ENCODE measurements at regions not wholly inside any gene's neighbourhood (a gene's known extent, or its start where the extent isn't known, plus 50 kb on each side); places are given as distances from the start of the nearest gene placed in this dataset.

DNA sequence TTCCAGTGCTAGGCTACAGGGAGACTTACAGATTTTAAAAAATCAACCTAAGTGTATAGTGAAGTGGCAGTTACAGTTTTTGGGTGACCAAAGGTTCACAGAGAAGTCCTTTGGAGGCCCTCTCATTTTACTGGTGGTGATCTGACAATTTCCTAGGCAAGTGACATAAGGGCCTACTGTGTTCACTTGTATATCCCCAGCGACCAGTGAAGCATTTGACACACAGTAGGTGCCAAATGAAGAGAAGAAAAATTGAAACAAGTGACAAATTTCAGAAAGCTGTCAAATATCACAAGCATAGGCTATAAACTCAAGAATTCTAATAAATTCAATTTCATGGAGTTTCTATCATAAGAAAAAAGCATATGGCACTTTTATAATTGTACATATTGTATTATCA is 89.5 kb downstream of the RPL22L1 start:
- no peaks in the 10 kb centered on the region for H3K9me3 ChIP-seq (ENCODE audit: control insufficient read depth, insufficient read depth, low read depth, low read length)
- TF ChIP-seq ZNF549 (tag by site-specific recombination; IDR thresholded peaks at IDR 0.05) (no peak), ZNF76 (tag by site-specific recombination; IDR thresholded peaks at IDR 0.05; ENCODE audit: borderline replicate concordance, low read depth) (no peak), EGR2 (tag by site-specific recombination; IDR thresholded peaks at IDR 0.05; ENCODE audit: low read depth) (no peak), SCRT1 (tag by site-specific recombination; IDR thresholded peaks at IDR 0.05; ENCODE audit: borderline replicate concordance) (no peak), ZNF404 (tag by site-specific recombination; IDR thresholded peaks at IDR 0.05) (no peak), MYNN (tag by site-specific recombination; IDR thresholded peaks at IDR 0.05; ENCODE audit: borderline replicate concordance) (no peak), ZNF596 (tag by site-specific recombination; IDR thresholded peaks at IDR 0.05) (no peak), ZNF175 (tag by site-specific recombination; IDR thresholded peaks at IDR 0.05) (no peak)
- TF ChIP-seq, protein P1, sequence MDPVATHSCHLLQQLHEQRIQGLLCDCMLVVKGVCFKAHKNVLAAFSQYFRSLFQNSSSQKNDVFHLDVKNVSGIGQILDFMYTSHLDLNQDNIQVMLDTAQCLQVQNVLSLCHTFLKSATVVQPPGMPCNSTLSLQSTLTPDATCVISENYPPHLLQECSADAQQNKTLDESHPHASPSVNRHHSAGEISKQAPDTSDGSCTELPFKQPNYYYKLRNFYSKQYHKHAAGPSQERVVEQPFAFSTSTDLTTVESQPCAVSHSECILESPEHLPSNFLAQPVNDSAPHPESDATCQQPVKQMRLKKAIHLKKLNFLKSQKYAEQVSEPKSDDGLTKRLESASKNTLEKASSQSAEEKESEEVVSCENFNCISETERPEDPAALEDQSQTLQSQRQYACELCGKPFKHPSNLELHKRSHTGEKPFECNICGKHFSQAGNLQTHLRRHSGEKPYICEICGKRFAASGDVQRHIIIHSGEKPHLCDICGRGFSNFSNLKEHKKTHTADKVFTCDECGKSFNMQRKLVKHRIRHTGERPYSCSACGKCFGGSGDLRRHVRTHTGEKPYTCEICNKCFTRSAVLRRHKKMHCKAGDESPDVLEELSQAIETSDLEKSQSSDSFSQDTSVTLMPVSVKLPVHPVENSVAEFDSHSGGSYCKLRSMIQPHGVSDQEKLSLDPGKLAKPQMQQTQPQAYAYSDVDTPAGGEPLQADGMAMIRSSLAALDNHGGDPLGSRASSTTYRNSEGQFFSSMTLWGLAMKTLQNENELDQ (tag by site-specific recombination; IDR thresholded peaks at IDR 0.05; ENCODE audit: low read depth), result no peak
- TF ChIP-seq, protein P2, sequence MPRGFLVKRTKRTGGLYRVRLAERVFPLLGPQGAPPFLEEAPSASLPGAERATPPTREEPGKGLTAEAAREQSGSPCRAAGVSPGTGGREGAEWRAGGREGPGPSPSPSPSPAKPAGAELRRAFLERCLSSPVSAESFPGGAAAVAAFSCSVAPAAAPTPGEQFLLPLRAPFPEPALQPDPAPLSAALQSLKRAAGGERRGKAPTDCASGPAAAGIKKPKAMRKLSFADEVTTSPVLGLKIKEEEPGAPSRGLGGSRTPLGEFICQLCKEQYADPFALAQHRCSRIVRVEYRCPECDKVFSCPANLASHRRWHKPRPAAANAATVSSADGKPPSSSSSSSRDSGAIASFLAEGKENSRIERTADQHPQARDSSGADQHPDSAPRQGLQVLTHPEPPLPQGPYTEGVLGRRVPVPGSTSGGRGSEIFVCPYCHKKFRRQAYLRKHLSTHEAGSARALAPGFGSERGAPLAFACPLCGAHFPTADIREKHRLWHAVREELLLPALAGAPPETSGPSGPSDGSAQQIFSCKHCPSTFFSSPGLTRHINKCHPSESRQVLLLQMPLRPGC (tag by site-specific recombination; IDR thresholded peaks at IDR 0.05), result no peak
- no peak overlapping the region for H3K4me3 ChIP-seq (ENCODE audit: low read depth, low read length)
- no peak overlapping the region for H3K27ac ChIP-seq (ENCODE audit: extremely low read depth, low read depth, low read length)
- CTCF ChIA-PET, result interaction anchor here (0.9 to 1.6 kb wide), 4 partner anchors 29 to 366 kb away, joined by 3 to 6 read pairs (median 4); no protein-coding TSS in a partner anchor
- no peaks in the 10 kb centered on the region for H3K36me3 ChIP-seq (ENCODE audit: control insufficient read depth in 2 of 2, insufficient read depth in 1 of 2, low read length in 2 of 2)
- no peaks in the 10 kb centered on the region for H3K4me1 ChIP-seq (ENCODE audit: control insufficient read depth, insufficient read depth, low read length)
- POLR2A ChIA-PET, result no interaction called here

DNA sequence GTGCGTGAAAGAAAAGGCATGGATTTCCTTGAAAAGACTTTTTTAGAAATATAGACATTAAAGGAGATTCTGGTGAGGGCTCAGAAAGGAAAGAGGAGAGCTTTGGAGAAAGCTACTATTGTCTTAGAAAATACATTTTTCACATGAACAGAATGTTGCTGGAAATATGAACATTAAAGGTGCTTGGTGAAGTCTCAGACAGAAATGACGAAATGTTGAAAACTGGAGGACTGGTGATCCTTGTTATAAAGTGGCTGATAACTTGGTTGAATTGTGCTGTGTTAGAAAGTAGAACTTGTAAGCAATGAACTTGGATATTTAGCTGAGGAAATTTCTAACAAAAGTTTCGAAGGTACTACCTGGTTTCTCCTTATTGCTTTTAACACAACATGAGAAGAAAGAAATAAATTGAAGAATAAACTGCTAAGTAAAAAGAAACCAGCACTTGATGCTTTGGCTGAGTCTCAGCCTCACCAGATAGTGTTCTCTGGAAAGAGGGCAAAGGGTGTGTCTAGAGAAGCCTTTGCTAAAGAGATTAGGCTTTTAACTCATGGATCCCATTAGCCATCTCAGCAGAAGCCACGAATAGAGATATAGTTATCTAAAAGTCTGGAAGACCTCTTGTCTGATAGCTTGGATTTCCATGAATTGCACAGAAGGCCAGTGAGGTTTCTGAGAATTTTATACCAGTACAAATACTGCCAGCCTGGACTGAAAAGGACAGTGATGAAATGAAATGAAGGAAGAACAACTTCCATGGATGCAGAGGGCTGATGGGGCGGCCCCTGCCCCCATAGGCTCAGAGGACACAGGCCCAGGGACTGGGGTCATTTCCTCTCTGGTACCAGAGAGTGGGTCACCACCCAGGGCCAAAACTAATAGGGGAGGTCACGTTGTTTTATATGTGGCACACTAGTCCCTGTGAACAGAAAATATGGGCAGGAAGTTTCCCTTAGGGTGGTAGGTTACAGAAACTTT is 91.5 kb downstream of the RPL22L1 start:
- Histone ChIP-seq H3K27ac (ENCODE audit: extremely low read depth, low read depth, low read length) (no peak overlapping the region), H3K4me1 (ENCODE audit: control insufficient read depth, insufficient read depth, low read length) (no peaks in the 10 kb centered on the region), H3K9me3 (ENCODE audit: control insufficient read depth, insufficient read depth, low read depth, low read length) (no peaks in the 10 kb centered on the region), H3K4me3 (ENCODE audit: low read depth, low read length) (no peak overlapping the region), H3K36me3 (ENCODE audit: control insufficient read depth in 2 of 2, insufficient read depth in 1 of 2, low read length in 2 of 2) (no peaks in the 10 kb centered on the region)
- TF ChIP-seq SETDB1 (IDR thresholded peaks at IDR 0.05; ENCODE audit: insufficient read length, low read length) (peak; percentile 47), ZNF596 (tag by site-specific recombination; IDR thresholded peaks at IDR 0.05) (no peak)
- POLR2A ChIA-PET, result no interaction called here
- CTCF ChIA-PET, result no interaction called here

DNA sequence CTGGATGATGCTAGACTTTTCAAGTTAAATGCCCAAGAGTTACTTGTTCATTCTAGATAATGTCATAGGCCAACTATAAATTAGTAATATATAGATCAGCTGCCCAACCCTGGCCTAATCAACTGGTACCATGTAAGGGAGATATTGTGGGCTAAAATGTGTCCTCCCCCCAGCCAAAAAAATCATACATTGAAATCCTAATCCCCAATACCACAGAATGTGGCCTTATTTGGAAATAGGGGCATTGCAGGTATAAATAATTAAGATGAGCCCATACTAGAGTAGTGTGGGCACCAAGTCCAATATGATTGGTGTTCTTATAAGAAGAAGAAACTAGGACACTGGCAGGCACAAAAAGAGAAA is 92.5 kb downstream of the RPL22L1 start:
- ChIA-PET POLR2A (no interaction called here), CTCF (no interaction called here)
- no peak for TF ChIP-seq GLIS2 (tag by site-specific recombination; IDR thresholded peaks at IDR 0.05)
- no peak overlapping the region for H3K27ac ChIP-seq (ENCODE audit: extremely low read depth, low read depth, low read length)
- no peaks in the 10 kb centered on the region for H3K9me3 ChIP-seq (ENCODE audit: control insufficient read depth, insufficient read depth, low read depth, low read length)
- H3K36me3 ChIP-seq (ENCODE audit: control insufficient read depth in 2 of 2, insufficient read depth in 1 of 2, low read length in 2 of 2), result no peaks in the 10 kb centered on the region
- no peaks in the 10 kb centered on the region for H3K4me1 ChIP-seq (ENCODE audit: control insufficient read depth, insufficient read depth, low read length)
- no peak overlapping the region for H3K4me3 ChIP-seq (ENCODE audit: low read depth, low read length)

Data from HEK293 (cell line).